Neural progenitor cell (in vitro differentiated cells): ENCODE measurements at regions not wholly inside any gene's neighbourhood (a gene's known extent, or its start where the extent isn't known, plus 50 kb on each side); places are given as distances from the start of the nearest gene placed in this dataset.

ENCODE experiments used
- CTCF ChIP-seq: fragments of 200-600 bp; sonication (generic); IDR thresholded peaks from 2 replicates; pipeline ENCODE4 v1.5.1; 2017; ENCODE audit warnings: antibody characterized with exemption, mild to moderate bottlenecking
- EZH2 ChIP-seq: fragments of 200-600 bp; sonication (generic); IDR thresholded peaks from 2 replicates; pipeline ENCODE4 v1.6.1; 2017; ENCODE audit warnings: antibody characterized with exemption, mild to moderate bottlenecking, moderate library complexity

- TF ChIP-seq CTCF (no peak), EZH2 (no peak)
These were observed 59.7 kb upstream of the NPHP3 start for GRCh38 chr3:132781922-132782321.
